ENCODE measurements at regions not wholly inside any gene's neighbourhood (a gene's known extent, or its start where the extent isn't known, plus 50 kb on each side); places are given as distances from the start of the nearest gene placed in this dataset.

DNA sequence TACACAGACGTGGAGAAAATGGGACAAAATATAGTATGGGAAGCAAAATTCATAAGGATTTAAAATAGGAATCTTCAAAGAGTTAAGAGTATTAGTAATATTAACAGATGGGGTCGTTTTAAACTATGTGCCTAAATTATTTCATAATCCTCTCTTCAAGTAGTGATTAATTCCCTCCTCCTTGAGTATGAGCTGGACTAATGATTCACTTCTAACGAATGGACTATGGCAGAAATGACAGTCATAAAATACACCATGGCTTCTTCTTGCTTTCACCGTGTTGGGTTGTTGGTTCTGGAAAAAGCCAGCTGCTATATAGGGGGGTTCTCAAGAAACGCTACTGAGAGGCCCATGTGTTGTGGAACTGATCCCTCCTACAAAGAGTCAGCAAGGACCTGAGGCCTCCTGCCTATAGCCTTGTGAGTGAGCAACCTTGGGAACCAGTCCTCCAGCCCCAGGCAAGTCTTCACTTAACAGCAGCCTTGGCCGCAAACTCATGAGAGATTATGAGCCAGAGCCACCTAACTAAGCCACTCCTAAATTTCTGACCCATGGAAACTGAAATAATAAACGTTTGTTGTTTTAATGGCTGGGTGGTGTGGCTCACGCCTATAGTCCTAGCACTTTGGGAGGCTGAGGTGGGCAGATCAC, 64.8 kb upstream of the ABHD2 start:
- Histone ChIP-seq H3K9ac (replicated peaks in 1 of 4; ENCODE audit: extremely low read depth in 1 of 4, low read depth in 3 of 4, low read length in 3 of 4) (no peak overlapping the region), H4K20me1 (replicated peaks in 1 of 2; ENCODE audit: control insufficient read depth in 1 of 2, insufficient read depth in 2 of 2, low read length in 2 of 2) (no peaks in the 10 kb centered on the region), H3K4ac (replicated peaks; ENCODE audit: insufficient read length, low read depth, low read length) (no peak overlapping the region), H2BK20ac (ENCODE audit: low read length) (no peak overlapping the region), H3K79me1 (ENCODE audit: low read depth, low read length) (no peaks in the 10 kb centered on the region), H3K23me2 (ENCODE audit: low read depth, low read length) (no peaks in the 10 kb centered on the region), H3K9me3 (ENCODE audit: insufficient read depth in 2 of 2, low read depth in 1 of 2, low read length in 1 of 2) (no peaks in the 10 kb centered on the region; a peak in 1 of 4 replicates), H4K91ac (replicated peaks; ENCODE audit: insufficient read length, low read length) (no peak overlapping the region), H4K5ac (ENCODE audit: insufficient read length, low read depth, low read length) (no peak overlapping the region), H2AFZ (ENCODE audit: low read length) (no peak overlapping the region), H3K4me1 (replicated peaks in 1 of 4; ENCODE audit: control insufficient read depth in 3 of 4, insufficient read depth in 4 of 4, low read length in 3 of 4) (peaks cover 0 to 3% (median 1%) of the 10 kb centered on the region in 4 experiments; a peak in 2 of 7 replicates), H2BK5ac (ENCODE audit: low read depth, low read length) (no peak overlapping the region), H2BK15ac (ENCODE audit: low read length) (no peak overlapping the region), H3K27ac (ENCODE audit: low read depth, low read length) (no peak overlapping the region), H3K18ac (ENCODE audit: extremely low read depth, low read length) (no peak overlapping the region), H3K14ac (ENCODE audit: insufficient read length) (no peak overlapping the region), H3K27me3 (replicated peaks in 1 of 4; ENCODE audit: control insufficient read depth in 3 of 4, extremely low read depth in 1 of 4, insufficient read depth in 3 of 4, low read length in 3 of 4) (no peaks in the 10 kb centered on the region), H3K23ac (ENCODE audit: insufficient read length) (no peak overlapping the region), H2AK5ac (ENCODE audit: low read depth, low read length) (no peak overlapping the region), H3K36me3 (ENCODE audit: control insufficient read depth in 2 of 4, insufficient read depth in 4 of 4, low read length in 3 of 4) (no peaks in the 10 kb centered on the region), H3K4me2 (ENCODE audit: insufficient read depth in 1 of 2, low read depth in 2 of 2, low read length in 2 of 2) (no peak overlapping the region), H2BK120ac (replicated peaks; ENCODE audit: low read depth, low read length) (no peak overlapping the region), H3K79me2 (ENCODE audit: control insufficient read depth in 1 of 2, insufficient read depth in 2 of 2, low read length in 2 of 2) (no peaks in the 10 kb centered on the region), H2BK12ac (ENCODE audit: low read depth, low read length) (no peak overlapping the region), H4K8ac (ENCODE audit: extremely low read depth, insufficient read depth, low read length) (no peak overlapping the region), H3K56ac (replicated peaks; ENCODE audit: insufficient read length, low read depth, low read length) (no peak overlapping the region), H3K4me3 (ENCODE audit: extremely low read depth in 1 of 4, insufficient read depth in 2 of 4, low read depth in 3 of 4, low read length in 4 of 4) (no peak overlapping the region)
- ChIA-PET CTCF (ENCODE audit: partially characterized antibody) (interaction anchor here (0.6 to 4.1 kb wide), 4 partner anchors 11 to 118 kb away, joined by 3 to 34 read pairs (median 4); no protein-coding TSS in a partner anchor), POLR2A (ENCODE audit: partially characterized antibody) (interaction anchor here (0.5 to 7.1 kb wide), 4 partner anchors 10 to 137 kb away, joined by 3 to 57 read pairs (median 3); partner anchors contain the start of gene HAPLN3)
- 88% methylated on average over 8 of the region's 8 CpGs; no CpG with 5 or more reads in 1 of the 2 experiments for WGBS, 2 experiments (ENCODE audit: extremely low coverage in 1 of 2, insufficient coverage in 1 of 2, insufficient read length in 1 of 2, insufficient replicate concordance in 2 of 2, low coverage in 1 of 2, low lambda C conversion rate in 2 of 2, missing lambda C conversion rate in 1 of 2)
- TF ChIP-seq BCL11A (IDR thresholded peaks at IDR 0.05; ENCODE audit: low read depth in 2 of 2, low read length in 2 of 2) = no peak
- no peak for TF ChIP-seq MAFK (IDR thresholded peaks at IDR 0.05; ENCODE audit: low read depth, low read length)
- no peak for TF ChIP-seq TAF7 (optimal IDR thresholded peaks at IDR 0.05; ENCODE audit: borderline replicate concordance, low read depth, low read length)
- FAIRE-seq (no peak), DNase-seq (ENCODE audit: low read depth in 1 of 2, low spot score in 2 of 2) (no peak)

Measured in H1 (cell line).